ENCODE measurements at regions not wholly inside any gene's neighbourhood (a gene's known extent, or its start where the extent isn't known, plus 50 kb on each side); places are given as distances from the start of the nearest gene placed in this dataset.

- no peak overlapping the region for H3K4me3 ChIP-seq (ENCODE audit: low read depth, low read length)
- no peak for DNase-seq (ENCODE audit: low read depth)
- TF ChIP-seq CTCF (IDR thresholded peaks at IDR 0.05; ENCODE audit: insufficient read depth, low read depth, low read length) = no peak
These were observed 493.1 kb downstream of the BCAT1 start for GRCh38 chr12:24455811-24456210.

- H3K4me3 ChIP-seq (ENCODE audit: low read depth, low read length) = no peak overlapping the region
- no peak for DNase-seq (ENCODE audit: low read depth)
- no peak for TF ChIP-seq CTCF (IDR thresholded peaks at IDR 0.05; ENCODE audit: insufficient read depth, low read depth, low read length)
These were observed 498.2 kb upstream of the SOX5 start for GRCh38 chr12:24447678-24448077.

- no peak for TF ChIP-seq CTCF (IDR thresholded peaks at IDR 0.05; ENCODE audit: insufficient read depth, low read depth, low read length)
- no peak overlapping the region for H3K4me3 ChIP-seq (ENCODE audit: low read depth, low read length)
- DNase-seq (ENCODE audit: low read depth) = no peak
These were observed 496.8 kb upstream of the SOX5 start for GRCh38 chr12:24446287-24446686.

GRCh38 chr12:24444634-24445033, 495.2 kb upstream of the SOX5 start:
- no peak overlapping the region for H3K4me3 ChIP-seq (ENCODE audit: low read depth, low read length)
- no peak for DNase-seq (ENCODE audit: low read depth)
- TF ChIP-seq CTCF (IDR thresholded peaks at IDR 0.05; ENCODE audit: insufficient read depth, low read depth, low read length) = no peak

- TF ChIP-seq CTCF (IDR thresholded peaks at IDR 0.05; ENCODE audit: insufficient read depth, low read depth, low read length) = no peak
- H3K4me3 ChIP-seq (ENCODE audit: low read depth, low read length) = no peak overlapping the region
- no peak for DNase-seq (ENCODE audit: low read depth)
These were observed 492.0 kb upstream of the SOX5 start for GRCh38 chr12:24441458-24441857.

- TF ChIP-seq CTCF (IDR thresholded peaks at IDR 0.05; ENCODE audit: insufficient read depth, low read depth, low read length) = no peak
- DNase-seq (ENCODE audit: low read depth) = no peak
- no peak overlapping the region for H3K4me3 ChIP-seq (ENCODE audit: low read depth, low read length)
These were observed 487.2 kb upstream of the SOX5 start for GRCh38 chr12:24436667-24437066.

GRCh38 chr12:24431872-24432271, 482.4 kb upstream of the SOX5 start:
- DNase-seq (ENCODE audit: low read depth) = no peak
- TF ChIP-seq CTCF (IDR thresholded peaks at IDR 0.05; ENCODE audit: insufficient read depth, low read depth, low read length) = no peak
- H3K4me3 ChIP-seq (ENCODE audit: low read depth, low read length) = no peak overlapping the region

All from fibroblast of villous mesenchyme (primary cell).